Stimulated activated CD4-positive, alpha-beta T cell treated with anti-CD3 and anti-CD28 coated beads, Interleukin-15, amount 100 ng/mL, for 48 hours (primary cell): ENCODE measurements at regions not wholly inside any gene's neighbourhood (a gene's known extent, or its start where the extent isn't known, plus 50 kb on each side); places are given as distances from the start of the nearest gene placed in this dataset.
"Not testable (repeated sequence)": the region's sequence is repeated elsewhere in the genome, so short reads cannot be mapped to it uniquely, and the experiment has no call there.

Source experiments
- DNase-seq, 2 donors: peaks; one replicate each; pipeline ENCODE4 v3.0.0-alpha.2; 2020; ENCODE audit warnings: low read depth in 2 of 2

DNA sequence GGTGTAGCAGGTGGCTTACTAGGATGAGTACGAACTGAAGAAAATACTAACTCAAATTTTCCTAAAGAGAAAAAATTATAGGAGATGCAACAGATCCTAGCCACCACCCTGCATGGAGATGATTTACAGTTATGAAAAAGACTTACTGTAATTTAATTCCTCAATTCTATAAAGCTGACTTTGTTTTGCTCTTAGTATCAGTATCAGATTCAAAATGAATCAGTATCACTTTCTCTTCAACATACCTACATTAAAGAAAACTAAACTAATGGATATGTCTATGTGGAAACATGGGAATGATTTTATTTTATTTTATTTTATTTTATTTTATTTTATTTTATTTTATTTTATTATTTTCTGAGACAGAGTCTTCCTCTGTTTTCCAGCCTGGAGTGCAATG is 525.8 kb downstream of the NLGN4X start:
- no peak for DNase-seq

DNA sequence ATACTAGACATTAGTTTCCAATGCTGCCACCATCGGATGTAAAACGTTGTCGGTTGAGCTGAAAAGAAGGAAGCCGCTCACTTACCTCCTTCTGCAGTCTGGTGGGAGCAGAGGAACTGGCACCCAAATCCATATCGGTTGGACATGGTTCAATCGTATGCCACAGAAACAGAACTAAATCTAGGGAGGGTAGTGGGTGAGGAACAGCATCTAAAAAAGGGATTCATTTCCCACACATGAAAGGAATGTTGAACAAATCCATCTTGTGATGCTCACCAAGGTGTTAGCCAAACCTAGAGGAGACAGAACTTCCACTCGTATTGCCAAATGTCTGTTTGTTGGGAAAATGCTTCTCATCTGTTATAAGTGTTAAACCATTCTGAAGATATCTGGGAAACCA is 532.7 kb downstream of the NLGN4X start:
- DNase-seq, result no peak

DNA sequence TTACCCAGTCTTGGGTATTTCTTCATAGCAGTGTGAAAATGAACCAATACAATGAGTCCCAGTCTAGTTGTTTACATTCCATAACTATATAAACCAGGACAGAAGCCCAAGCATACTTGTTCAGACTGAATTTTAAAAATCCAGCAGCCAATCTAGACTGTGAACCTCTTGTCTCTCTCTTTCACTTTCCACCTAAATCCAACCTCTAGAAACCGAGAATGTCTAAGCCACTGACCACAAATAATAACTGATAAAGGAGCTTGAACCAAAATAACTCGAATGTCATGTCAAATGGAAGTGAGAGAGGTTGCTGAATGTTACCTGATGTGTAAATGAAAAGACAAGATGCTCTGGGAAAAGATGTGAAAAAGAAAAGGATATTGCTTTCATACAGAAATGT is 544.7 kb downstream of the NLGN4X start:
- no peak for DNase-seq

DNA sequence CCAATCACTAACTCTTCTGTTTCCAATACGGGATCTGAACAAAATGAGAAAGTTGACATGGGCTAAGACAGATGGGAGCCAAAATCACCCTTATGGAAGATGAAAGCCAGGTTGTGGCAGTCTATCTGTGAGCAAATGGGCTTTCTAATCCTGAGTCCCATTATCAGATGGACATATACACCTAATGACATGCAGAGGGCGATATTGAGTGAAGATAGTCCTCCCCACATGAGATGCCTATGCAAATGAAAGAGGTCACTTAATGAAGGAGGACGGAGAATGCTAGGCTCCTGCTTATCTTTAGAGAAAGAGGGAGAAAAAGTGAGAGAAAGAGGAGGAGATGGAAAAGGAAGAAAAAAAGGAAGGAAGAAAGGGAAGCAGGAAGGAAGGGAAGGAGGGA is 547.5 kb downstream of the NLGN4X start:
- DNase-seq, result no peak

DNA sequence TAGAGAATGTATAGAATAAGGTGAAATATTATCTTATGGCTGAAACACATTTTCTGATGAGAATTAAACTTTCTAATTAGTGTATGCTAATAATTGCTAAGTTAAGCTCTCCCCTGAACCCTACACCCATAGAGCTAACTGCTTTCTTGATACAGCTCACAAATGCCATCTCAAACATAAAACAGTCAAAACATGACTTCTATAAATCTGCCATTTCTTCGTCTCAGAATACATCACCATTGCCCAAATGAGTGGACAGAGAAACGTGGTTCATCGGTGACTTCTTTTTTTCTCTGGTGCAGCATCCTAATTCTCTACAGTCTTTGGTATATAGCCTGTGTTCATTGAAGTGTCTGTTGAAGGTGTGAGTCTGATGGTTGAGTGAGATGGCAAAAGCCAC is 554.6 kb downstream of the NLGN4X start:
- DNase-seq, result no peak

DNA sequence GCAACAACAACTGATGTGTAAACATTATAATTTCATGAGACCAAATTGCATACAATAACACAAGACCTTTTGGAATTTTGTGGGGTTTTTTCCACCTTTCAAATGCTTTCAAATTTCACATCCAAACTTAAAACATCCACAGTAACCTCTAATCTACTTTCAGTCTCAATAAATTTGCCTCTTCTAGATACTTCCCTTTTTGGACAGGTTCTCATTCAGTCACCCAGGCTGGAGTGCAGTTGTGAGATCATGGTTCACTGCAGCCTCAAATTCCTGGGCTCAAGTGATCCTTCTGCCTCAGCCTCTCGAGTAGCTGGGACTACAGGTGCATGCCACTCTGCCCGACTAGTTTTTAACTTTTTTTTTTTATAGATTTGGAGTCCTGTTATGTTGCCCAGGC is 556.6 kb downstream of the NLGN4X start:
- DNase-seq, result no peak

DNA sequence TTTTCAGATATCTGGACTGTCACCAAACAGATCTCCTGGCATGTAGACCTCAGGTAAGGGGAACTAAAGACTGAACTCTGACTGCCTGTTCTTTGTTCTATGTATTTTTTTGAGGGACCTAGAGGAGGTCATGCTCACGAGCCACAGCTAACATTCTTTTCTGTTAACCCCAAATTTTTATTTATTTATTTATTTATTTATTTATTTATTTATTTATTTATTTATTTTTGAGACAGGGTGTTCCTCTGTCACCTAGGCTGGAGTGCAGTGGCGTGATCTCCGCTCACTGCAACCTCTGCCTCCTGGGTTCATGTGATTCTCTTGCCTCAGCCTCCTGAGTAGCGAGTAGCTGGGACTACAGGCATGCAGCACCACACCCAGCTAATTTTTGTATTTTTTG is 562.0 kb downstream of the NLGN4X start:
- not testable (repeated sequence) for DNase-seq

DNA sequence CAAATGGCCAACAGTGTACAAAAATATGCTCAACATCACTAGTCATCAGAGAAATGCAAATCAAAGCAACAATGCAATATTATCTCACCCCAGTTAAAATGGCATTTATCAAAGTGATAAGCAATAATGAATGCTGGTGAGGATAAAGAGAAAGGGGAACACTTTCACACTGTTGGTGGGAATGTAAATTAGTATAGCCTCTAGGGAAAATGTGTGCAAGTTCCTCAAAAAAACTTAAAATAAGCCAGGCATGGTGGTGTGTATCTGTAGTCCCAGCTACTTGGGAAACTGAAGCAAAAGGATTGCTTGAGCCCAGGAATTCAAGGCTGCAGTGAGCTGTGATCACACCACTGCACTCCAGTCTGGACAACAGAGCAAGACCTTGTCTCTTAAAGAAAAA is 572.1 kb downstream of the NLGN4X start:
- no peak for DNase-seq

DNA sequence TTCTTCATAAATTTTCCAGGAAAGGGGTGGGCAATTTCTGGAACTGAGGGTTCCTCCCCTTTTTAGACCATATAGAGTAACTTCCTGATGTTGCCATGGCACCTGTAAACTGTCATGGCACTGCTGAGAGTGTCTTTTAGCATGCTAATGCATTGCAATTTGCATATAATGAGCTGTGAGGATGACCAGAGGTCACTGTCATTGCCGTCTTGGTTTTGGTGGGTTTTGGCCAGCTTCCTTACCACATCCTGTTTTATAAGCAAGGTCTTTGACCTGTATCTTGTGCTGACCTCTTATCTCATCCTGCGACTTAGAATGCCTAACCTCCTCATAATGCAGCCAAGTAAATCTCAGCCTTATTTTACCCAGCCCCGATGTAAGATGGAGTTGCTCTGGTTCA is 577.8 kb downstream of the NLGN4X start:
- DNase-seq, result no peak

DNA sequence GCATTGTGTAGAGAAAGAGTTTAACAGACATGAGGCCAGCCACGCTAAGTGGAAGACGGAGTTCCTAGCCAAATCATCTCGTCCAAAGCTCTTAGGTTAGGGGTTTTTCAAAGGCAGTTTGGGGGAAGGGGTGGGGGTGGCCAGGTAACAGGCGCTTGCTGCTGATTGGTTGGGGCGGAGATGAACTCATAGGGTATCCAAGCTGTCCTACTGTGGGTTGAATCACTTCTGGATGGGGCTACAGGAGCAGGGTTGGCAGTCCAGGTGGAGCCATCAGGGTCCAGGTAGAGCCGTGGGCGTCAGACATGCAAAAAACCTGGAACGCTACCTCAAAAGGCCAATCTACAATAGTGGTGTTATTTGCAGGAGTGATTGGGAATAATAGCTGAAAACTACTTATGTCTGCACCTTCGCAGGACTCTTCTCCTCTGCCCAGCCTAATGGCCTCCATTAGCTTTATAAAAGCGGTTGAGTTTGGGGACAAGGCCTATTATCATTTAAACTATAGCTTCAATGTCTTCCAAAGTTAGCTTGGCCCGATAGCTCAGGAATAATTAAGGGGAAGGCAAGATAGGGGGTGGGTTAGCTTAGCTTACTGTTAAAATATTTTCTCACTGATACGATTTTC is 579.6 kb downstream of the NLGN4X start:
- DNase-seq, result no peak

DNA sequence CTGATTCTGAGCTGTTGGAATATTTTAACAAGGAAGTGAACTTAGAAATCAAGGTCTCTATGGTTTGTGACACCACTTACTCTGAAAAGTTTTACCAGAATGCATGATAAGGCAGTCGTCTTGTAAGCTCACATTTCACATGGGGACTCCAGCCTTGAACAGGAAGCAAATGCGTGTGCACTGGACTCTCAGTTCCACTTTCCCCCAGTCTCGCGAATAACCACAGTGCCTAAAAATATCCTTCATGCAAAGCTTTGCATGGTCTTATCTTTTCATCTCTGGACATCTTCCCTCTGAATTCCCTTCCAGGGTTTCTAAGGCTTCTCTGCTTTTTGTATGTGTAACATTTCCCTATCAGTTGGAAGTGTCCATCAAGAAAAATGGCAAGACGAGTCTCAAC is 581.8 kb downstream of the NLGN4X start:
- DNase-seq, result no peak

DNA sequence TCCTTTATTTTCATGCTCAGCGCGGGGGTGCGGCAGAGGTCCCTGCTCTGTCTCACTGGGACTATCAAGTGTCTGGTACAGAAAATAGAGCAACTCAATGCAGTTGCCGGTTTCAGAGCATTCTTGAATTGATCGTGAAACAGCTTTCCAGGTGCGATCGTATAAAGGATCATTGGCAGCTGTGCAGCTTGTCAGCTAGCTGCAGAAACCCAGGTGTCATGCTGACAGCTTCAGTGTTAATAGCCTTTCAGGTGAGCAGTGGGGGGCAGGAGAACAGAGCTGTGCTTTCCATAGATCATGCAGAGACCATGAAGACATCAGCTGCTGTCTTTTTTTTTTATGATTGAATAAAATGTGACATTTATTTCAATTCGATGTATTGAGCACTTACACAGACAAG is 583.9 kb downstream of the NLGN4X start:
- no peak for DNase-seq

DNA sequence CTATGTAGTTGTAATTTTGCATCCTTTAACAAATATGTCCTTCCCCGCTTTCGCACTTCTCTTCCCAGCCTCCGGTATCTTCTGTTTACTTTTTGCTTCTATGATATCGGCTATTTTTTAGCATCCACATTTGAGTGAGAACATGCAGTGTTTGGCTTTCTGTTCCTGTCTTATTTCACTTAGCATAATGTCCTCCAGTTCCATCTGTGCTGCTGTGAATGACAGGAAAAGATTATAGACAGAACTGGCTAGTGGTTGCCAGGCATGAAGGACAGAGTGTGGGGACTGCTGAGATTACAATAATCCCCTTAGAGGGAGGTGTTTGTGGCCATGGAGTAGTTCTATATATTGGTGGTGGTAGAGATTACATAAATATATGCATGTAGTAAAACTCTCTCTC is 588.6 kb downstream of the NLGN4X start:
- no peak for DNase-seq

DNA sequence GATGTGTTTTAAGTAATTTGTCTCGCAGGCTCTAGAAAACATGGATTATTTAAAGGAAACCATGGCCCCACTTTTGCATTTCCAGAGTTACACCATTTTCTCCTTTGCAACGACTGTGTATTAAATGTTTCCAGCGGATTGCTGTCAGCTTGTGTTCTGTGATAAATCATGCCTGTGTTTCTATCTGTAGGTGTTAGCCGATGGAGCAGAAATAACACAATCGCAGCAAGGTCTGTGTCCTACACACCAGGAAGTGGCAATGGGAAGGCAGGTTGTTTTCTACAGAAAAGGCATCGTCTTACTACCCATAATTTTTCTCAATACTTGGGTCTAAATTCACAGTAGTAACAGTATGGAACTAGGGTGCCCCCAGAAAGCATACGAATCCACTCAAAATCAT is 590.1 kb downstream of the NLGN4X start:
- no peak for DNase-seq

DNA sequence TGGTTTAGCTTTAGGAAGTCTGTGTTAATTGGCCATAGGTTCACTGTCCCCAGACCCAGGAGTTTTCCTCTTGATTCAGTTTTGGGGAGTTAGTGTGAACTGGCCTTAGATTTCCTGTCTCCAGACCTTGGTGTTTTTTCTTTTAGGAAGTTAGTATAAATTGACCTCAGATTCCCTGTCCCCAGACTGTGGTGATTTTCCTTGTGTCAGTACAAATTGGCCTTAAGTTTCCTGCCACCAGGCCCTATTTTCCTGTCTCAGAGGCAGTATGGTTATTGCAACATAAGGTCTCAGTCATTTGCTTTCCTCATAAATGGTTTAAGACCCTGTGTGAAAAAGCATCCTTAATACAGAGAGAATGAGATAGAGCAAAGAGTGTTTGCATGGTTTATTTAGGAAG is 595.8 kb downstream of the NLGN4X start:
- no peak for DNase-seq

DNA sequence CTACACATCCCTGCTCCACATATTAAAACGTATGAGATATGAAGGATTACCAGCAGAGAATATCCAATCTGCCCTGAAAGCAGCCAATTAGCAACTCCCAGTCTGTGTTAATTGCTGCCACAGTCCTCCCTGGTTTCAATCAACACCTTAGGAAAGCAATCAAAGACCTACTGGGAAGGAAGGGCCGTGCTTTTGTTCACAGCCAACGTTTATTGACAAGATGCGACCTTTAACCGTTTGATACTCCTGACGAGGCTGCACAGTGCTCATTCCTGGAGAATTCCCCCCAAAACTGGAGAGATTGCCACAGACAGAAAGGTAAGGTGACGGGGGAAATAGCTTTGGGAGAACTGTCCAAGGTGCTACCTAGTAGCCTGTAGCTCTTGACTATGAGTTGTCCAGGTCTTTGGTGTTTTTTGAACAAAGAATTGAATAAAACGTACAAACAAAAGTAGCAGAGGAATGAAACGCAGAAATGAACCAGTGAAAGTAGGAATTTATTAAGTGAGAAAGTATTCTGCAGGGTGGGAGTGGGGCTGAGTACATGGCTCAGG is 596.5 kb downstream of the NLGN4X start:
- DNase-seq, result no peak

DNA sequence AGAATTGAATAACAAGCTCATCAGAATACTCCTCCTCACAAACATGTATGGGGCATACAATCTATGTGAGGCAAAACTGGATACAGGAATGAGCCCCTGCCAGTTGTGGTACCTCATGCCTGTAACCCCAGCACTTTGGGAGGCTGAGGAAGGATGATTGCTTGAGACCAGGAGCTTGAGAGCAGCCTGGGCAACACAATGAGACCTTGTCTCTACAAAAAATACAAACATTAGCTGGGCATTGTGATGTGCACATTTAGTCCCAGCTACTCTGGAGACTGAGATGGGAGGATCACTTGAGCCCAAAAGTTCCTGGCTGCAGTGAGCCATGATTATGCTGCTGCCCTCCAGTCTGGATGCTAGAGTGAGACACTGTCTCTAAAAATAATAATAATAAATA is 611.0 kb downstream of the NLGN4X start:
- no peak for DNase-seq

DNA sequence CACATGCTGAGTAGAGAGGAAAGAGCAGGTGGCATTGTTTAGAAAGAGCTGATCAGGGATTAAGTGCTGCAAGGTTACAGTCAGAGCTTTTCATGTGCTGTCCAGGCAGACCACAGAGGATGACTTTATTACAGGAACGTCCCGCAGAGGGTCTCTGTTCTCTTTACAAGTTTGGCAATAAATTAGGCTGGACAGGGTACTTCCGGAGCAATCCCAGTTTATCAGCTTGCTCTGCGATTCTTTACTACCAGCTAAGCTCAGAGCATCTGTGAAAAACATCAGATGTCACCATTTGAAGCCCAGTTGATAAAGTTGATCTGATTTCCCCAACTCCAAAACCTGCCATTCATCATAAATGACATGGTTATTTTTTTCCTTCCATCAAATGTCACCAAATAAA is 633.1 kb downstream of the NLGN4X start:
- DNase-seq, result no peak

DNA sequence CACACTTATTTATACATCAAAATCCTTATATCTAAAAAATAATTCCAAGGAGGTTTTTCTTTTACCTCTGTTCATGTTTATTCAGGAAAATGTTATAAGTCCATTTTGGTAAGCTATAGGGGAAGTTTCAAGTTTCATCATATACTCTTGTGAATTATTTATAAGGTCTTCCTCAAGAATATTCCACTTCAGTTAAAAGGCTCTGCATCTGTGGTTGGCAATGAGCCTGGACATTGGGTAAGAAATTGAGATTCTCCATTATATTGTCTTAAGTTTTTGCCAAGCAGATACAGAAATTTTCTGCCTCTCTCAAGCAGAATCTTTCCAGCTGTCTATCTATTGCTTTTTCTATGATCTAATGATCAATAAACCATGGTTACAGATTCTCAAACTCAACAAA is 641.9 kb downstream of the NLGN4X start:
- DNase-seq, result no peak

DNA sequence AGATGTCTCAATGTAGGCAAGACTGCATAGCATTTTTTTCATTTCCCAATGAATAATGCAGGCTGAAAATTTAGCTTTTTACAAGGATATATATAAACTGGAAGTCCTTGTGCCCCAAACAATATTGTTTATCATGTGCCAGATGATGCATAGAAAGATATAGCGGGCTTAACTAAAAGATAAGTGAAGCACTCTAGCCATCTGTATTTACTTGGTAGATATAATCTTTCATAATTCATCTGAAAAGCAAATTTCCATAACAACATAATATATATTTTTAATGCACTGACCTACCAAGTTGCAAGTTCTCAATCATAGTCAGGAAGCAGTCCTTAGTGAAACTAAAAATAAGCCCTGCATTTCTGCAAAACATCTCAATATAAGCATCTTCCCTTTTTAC is 653.3 kb downstream of the NLGN4X start:
- no peak for DNase-seq

DNA sequence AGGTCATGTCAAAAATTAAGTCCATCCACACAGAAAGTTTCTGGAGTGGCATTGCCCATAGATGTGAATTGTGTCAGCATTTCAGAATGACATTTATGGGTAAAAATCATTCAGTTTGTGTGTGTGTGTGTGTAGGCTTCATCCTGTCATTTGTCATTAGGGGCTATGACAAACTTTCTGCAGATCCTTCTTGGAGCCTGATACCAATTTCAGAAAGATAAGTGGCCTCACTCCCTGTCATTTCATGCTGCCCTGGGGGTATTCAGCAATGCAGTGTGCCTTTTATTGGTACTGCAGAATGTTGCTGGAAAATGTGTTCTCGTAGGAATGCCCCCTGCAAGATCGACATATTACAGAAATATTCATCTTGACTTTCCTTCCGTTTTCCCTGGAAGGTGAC is 659.7 kb downstream of the NLGN4X start:
- no peak for DNase-seq

DNA sequence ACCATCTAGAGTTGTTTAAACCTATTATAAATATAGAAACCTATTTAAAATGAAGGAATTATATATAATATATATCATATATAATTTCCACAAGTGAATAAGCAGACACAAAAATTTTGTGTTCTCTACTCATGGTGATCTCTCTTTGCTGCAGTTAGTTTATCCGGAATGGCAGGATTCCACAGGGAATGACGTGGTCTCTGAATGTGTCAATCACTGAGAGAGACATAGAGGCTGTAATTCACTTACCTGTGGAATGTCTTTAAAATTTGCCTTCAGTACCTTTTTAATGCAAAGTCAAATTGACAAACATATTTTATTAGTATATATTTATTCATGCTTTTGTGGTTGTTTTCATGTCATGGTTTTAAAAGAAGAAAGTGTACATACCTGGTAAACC is 669.3 kb downstream of the NLGN4X start:
- no peak for DNase-seq

DNA sequence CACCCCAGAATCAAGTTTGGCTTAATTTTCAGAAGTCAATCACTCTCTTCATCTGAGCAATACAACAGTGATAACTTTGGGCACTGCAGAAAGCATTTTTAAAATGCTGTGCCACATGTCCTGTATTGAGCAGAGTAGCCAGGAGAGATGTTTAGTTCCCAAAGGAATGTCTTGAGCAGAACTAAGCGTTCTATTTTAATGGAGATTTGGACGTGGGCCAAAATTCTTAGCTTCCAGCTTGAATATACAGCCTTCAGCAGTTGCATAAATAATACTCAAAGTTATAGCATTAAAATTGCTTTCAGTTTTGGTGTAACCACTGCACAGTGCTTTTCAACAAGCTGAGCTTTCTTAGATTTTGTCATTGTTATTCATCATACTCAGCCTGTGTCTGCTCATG is 679.2 kb downstream of the NLGN4X start:
- no peak for DNase-seq

DNA sequence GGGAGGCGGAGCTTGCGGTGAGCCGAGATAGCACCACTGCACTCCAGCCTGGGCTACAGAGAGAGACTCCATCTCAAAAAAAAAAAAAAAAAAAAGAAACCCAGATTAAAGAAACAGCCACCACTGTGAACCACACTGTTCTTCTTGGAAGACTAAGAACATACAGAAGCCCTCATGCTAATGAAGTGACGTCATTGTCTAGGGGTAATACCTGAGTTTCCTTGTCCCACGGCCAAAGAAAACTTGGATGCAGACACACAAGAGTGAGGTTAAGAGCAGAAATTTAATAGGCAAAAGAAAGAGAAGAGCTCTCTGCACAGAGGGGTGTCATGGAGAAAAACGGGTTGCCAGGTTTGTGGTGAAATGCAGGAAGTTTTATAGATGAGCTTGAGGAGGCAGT is 691.6 kb downstream of the NLGN4X start:
- DNase-seq, result no peak
